Activated CD4-positive, alpha-beta T cell treated with anti-CD3 and anti-CD28 coated beads for 36 hours (primary cell): ENCODE measurements at regions not wholly inside any gene's neighbourhood (a gene's known extent, or its start where the extent isn't known, plus 50 kb on each side); places are given as distances from the start of the nearest gene placed in this dataset.
"Not testable (repeated sequence)": the region's sequence is repeated elsewhere in the genome, so short reads cannot be mapped to it uniquely, and the experiment has no call there.

Experiments used
- ATAC-seq: fragments of 200-7000 bp; cut with Tn5 transposase; one replicate; pipeline ENCODE4 v1.10.0; 2021; ENCODE audit warnings: mild to moderate bottlenecking, moderate library complexity
- CTCF ChIA-PET: fragments of 350-600 bp; sonication (Branson Sonifier 250); formaldehyde crosslinking; loops from one replicate; lab custom pipeline; 2021; ENCODE audit warnings: antibody characterized with exemption; lab: Charles Lee
- POLR2A ChIA-PET: fragments of 350-600 bp; sonication (Branson Sonifier 250); formaldehyde crosslinking; loops from one replicate; lab custom pipeline; 2021; ENCODE audit warnings: antibody characterized with exemption, inconsistent platforms; lab: Charles Lee
- DNase-seq: peaks from one replicate; pipeline ENCODE4 v3.0.0-alpha.2; 2020
- H3K27ac Mint-ChIP-seq: one replicate; pipeline ENCODE4 v1.8.0; 2021; ENCODE audit warnings: mixed read lengths
- H3K27me3 Mint-ChIP-seq: one replicate; pipeline ENCODE4 v1.8.0; 2021; ENCODE audit warnings: mixed read lengths
- H3K36me3 Mint-ChIP-seq: one replicate; pipeline ENCODE4 v1.8.0; 2021; ENCODE audit warnings: low read depth, mixed read lengths
- H3K4me1 Mint-ChIP-seq: one replicate; pipeline ENCODE4 v1.8.0; 2021; ENCODE audit warnings: mixed read lengths
- H3K4me3 Mint-ChIP-seq: one replicate; pipeline ENCODE4 v1.8.0; 2021; ENCODE audit warnings: mild to moderate bottlenecking, moderate library complexity, mixed read lengths
- H3K9me3 Mint-ChIP-seq: one replicate; pipeline ENCODE4 v1.8.0; 2021; ENCODE audit warnings: low read depth, mixed read lengths
- intact Hi-C, 2 experiments: fragments of 100-400 bp; cut with DNase I in 1 of 2; cut with micrococcal nuclease in 1 of 2; formaldehyde crosslinking; loops; one replicate each; pipeline versions ENCODE4 v1.14.2 to v1.15.1; 2022 to 2024; cut with DNase I, micrococcal nuclease

GRCh38 chr5:124962111-124962510 is 215.7 kb upstream of the ZNF608 start:
- CTCF ChIA-PET, result no interaction called here

DNA sequence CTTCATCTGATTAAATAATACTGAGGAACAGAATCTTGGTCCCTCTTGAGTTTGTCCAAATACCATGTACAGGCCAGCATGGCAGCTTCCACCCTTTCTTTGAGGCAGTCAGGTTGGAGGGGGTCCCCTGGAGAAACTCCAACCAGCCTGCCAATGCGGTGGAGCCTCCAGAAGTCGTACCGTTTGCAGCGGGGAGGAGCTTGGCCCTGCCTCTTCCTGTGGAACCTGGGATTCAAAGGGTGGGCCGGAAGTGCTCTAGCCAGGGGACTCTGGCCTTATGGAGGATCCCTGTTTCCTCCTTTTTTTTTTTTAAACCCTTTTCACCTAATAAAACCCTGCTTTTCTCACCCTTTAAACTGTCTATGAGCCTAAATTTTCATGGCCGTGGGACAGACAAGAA is 216.3 kb upstream of the ZNF608 start:
- DNase-seq (no peak), ATAC-seq (no peak)
- Mint-ChIP-seq H3K4me3 (no peak overlapping the region), H3K4me1 (no peaks in the 10 kb centered on the region), H3K27ac (no peak overlapping the region), H3K36me3 (no peaks in the 10 kb centered on the region), H3K9me3 (no peaks in the 10 kb centered on the region), H3K27me3 (no peaks in the 10 kb centered on the region)
- ChIA-PET POLR2A (no interaction called here), CTCF (no interaction called here)
- intact Hi-C loops, result no loop called here

More at GRCh38 chr5:124962111-124962510, 215.7 kb upstream of the ZNF608 start:
- intact Hi-C loops, result no loop called here
- no peaks in the 10 kb centered on the region for H3K36me3 Mint-ChIP-seq
- H3K4me1 Mint-ChIP-seq, result no peaks in the 10 kb centered on the region
- no peak for ATAC-seq
- no peaks in the 10 kb centered on the region for H3K27me3 Mint-ChIP-seq
- POLR2A ChIA-PET, result no interaction called here
- H3K9me3 Mint-ChIP-seq, result no peaks in the 10 kb centered on the region
- no peak overlapping the region for H3K4me3 Mint-ChIP-seq
- H3K27ac Mint-ChIP-seq, result no peak overlapping the region
- DNase-seq, result no peak

- H3K27ac Mint-ChIP-seq, result no peak overlapping the region
- ChIA-PET CTCF (no interaction called here), POLR2A (no interaction called here)
- no peak overlapping the region for H3K4me3 Mint-ChIP-seq
- intact Hi-C loops, result no loop called here
- H3K27me3 Mint-ChIP-seq, result no peaks in the 10 kb centered on the region
- DNase-seq (no peak), ATAC-seq (no peak)
- H3K36me3 Mint-ChIP-seq, result no peaks in the 10 kb centered on the region
- H3K4me1 Mint-ChIP-seq, result no peaks in the 10 kb centered on the region
- H3K9me3 Mint-ChIP-seq, result no peaks in the 10 kb centered on the region
These were observed 216.9 kb upstream of the ZNF608 start for GRCh38 chr5:124963236-124963919.

DNA sequence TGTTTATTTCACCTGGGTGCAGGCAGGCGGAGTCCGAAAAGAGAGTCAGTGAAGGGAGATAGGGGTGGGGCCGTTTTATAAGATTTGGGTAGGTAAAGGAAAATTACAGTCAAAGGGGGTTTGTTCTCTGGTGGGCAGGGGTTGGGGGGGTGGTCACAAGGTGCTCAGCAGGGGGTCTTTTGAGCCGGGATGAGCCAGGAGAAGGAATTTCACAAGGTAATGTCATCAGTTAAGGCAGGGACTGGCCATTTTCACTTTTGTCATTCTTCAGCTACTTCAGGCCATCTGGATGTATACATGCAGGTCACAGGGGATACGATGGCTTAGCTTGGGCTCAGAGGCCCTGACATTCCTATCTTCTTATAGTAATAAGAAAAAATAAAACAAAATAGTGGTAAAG is 220.3 kb upstream of the ZNF608 start:
- ATAC-seq, H3K27me3 Mint-ChIP-seq, H3K9me3 Mint-ChIP-seq, H3K27ac Mint-ChIP-seq, H3K36me3 Mint-ChIP-seq, H3K4me3 Mint-ChIP-seq, POLR2A ChIA-PET, intact Hi-C loops, DNase-seq, H3K4me1 Mint-ChIP-seq, CTCF ChIA-PET: not testable (repeated sequence)

- POLR2A ChIA-PET, CTCF ChIA-PET, ATAC-seq, H3K9me3 Mint-ChIP-seq, H3K4me3 Mint-ChIP-seq, H3K36me3 Mint-ChIP-seq, H3K27ac Mint-ChIP-seq, H3K27me3 Mint-ChIP-seq, DNase-seq, H3K4me1 Mint-ChIP-seq, intact Hi-C loops: not testable (repeated sequence)
These were observed 223.9 kb upstream of the ZNF608 start for GRCh38 chr5:124970381-124970780.

DNA sequence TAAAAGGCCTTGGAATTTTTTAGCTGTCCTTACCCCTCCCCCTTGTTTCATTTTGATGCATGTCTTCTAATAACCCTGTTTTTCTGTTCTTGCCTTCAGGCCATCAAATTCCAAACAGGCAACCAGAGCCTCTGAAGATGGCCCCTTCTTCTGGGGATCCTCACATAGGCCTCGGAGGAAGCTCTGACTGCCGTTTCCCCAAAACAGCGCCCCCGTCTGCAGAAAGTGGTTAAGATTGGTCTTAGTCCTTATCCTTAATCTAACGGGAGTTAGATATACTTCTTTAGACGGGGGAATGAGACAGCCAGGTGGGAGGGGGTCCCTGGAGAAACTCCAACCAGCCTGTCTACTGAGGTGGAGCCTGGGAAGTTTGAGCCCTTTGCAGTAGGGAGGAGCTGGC is 226.3 kb upstream of the ZNF608 start:
- H3K4me3 Mint-ChIP-seq, result no peak overlapping the region
- H3K4me1 Mint-ChIP-seq, result no peaks in the 10 kb centered on the region
- no peak overlapping the region for H3K27ac Mint-ChIP-seq
- POLR2A ChIA-PET, result no interaction called here
- DNase-seq (no peak), ATAC-seq (no peak)
- H3K36me3 Mint-ChIP-seq, result no peaks in the 10 kb centered on the region
- H3K9me3 Mint-ChIP-seq, result peaks cover 5% of the 10 kb centered on the region
- H3K27me3 Mint-ChIP-seq, result no peaks in the 10 kb centered on the region
- CTCF ChIA-PET, result no interaction called here
- intact Hi-C loops, result no loop called here

GRCh38 chr5:124973661-124974060 is 227.2 kb upstream of the ZNF608 start:
- no peaks in the 10 kb centered on the region for H3K36me3 Mint-ChIP-seq
- no peak for ATAC-seq
- no peak overlapping the region for H3K27ac Mint-ChIP-seq
- ChIA-PET POLR2A (no interaction called here), CTCF (no interaction called here)
- H3K9me3 Mint-ChIP-seq, result peaks cover 5% of the 10 kb centered on the region
- no peak overlapping the region for H3K4me3 Mint-ChIP-seq
- no peaks in the 10 kb centered on the region for H3K27me3 Mint-ChIP-seq
- H3K4me1 Mint-ChIP-seq, result no peaks in the 10 kb centered on the region
- intact Hi-C loops, result no loop called here
- no peak for DNase-seq

DNA sequence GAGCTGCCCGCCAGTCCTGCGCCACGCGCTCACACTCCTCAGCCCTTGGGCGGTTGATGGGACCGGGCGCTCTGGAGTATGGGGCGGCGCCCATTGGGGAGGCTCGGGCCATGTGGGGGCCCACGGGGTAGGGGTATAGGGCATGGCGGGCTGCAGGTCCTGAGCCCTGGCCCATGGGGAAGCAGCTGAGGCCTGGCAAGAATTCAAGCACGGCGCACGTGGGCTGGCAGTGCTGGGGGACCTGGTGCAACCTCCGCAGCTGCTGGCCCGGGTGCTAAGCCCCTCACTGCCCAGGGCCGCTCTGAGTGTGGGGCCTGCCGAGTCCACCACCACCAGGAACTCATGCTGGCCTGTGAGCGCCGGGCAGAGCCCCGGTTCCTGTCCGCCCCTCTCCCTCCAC is 229.6 kb upstream of the ZNF608 start:
- no peak for DNase-seq
- CTCF ChIA-PET, result no interaction called here
- Mint-ChIP-seq H3K4me1 (no peaks in the 10 kb centered on the region), H3K27me3 (no peaks in the 10 kb centered on the region), H3K4me3 (no peak overlapping the region), H3K9me3 (peaks cover 5% of the 10 kb centered on the region), H3K27ac (no peak overlapping the region), H3K36me3 (no peaks in the 10 kb centered on the region)
- intact Hi-C loops, result no loop called here
- no peak for ATAC-seq
- POLR2A ChIA-PET, result no interaction called here

GRCh38 chr5:124979251-124979650 is 232.8 kb upstream of the ZNF608 start:
- intact Hi-C loops, result no loop called here
- DNase-seq (no peak), ATAC-seq (no peak)
- no peaks in the 10 kb centered on the region for H3K27me3 Mint-ChIP-seq
- no peak overlapping the region for H3K4me3 Mint-ChIP-seq
- H3K27ac Mint-ChIP-seq, result no peak overlapping the region
- peaks cover 6% of the 10 kb centered on the region for H3K9me3 Mint-ChIP-seq
- ChIA-PET POLR2A (no interaction called here), CTCF (no interaction called here)
- no peaks in the 10 kb centered on the region for H3K4me1 Mint-ChIP-seq
- H3K36me3 Mint-ChIP-seq, result no peaks in the 10 kb centered on the region

GRCh38 chr5:124980163-124980941 is 233.9 kb upstream of the ZNF608 start:
- intact Hi-C loops, result no loop called here
- ATAC-seq, result no peak
- POLR2A ChIA-PET, result no interaction called here

DNA sequence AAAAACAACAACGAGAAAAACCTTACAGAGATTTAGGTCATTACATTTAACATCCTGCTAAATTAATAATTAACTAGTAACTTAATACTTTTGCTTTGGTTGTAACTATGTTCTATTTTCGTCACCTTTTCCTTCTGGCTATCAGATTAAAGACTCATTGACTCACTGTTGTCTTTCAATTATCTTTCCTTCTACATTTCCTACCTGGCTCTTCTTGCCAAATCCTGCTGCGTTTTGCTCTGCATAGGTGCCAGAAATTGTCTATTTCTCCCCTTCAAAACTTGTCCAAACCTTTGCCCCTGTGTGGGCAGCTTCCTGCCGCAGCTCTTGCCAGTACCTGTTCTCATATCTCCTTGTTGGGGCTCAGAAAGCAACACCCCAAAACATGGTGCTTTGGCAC is 235.5 kb upstream of the ZNF608 start:
- no peak overlapping the region for H3K4me3 Mint-ChIP-seq
- no peak for ATAC-seq
- CTCF ChIA-PET, result no interaction called here
- POLR2A ChIA-PET, result no interaction called here
- H3K4me1 Mint-ChIP-seq, result no peaks in the 10 kb centered on the region
- DNase-seq, result no peak
- H3K36me3 Mint-ChIP-seq, result no peaks in the 10 kb centered on the region
- H3K27ac Mint-ChIP-seq, result no peak overlapping the region
- no peaks in the 10 kb centered on the region for H3K27me3 Mint-ChIP-seq
- intact Hi-C loops, result no loop called here
- peaks cover 1% of the 10 kb centered on the region for H3K9me3 Mint-ChIP-seq

More at GRCh38 chr5:124980163-124980941, 233.9 kb upstream of the ZNF608 start:
- Mint-ChIP-seq H3K27ac (no peak overlapping the region), H3K4me1 (no peaks in the 10 kb centered on the region), H3K9me3 (peaks cover 5% of the 10 kb centered on the region), H3K27me3 (no peaks in the 10 kb centered on the region), H3K36me3 (no peaks in the 10 kb centered on the region), H3K4me3 (no peak overlapping the region)
- DNase-seq, result no peak
- CTCF ChIA-PET, result no interaction called here

DNA sequence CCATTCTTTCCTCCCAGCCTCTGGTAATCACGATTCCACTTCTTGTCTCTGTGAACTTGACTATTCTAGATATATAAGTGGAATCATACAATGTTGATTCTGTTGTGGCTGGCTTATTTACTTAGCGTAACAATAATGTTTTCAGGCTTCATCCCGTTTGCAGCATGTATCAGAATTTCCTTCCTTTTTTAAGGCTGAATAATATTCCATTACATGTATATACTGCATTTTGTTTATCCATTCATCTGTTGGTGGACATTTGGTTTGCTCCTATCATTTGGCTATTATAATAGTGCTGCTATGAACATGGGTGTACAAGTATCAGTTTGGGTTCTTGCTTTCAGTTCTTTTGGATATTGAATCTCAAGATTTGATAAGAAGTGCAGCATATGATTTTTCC is 239.7 kb upstream of the ZNF608 start:
- H3K27ac Mint-ChIP-seq, result no peak overlapping the region
- ATAC-seq (no peak), DNase-seq (no peak)
- H3K27me3 Mint-ChIP-seq, result no peaks in the 10 kb centered on the region
- no peak overlapping the region for H3K4me3 Mint-ChIP-seq
- no peaks in the 10 kb centered on the region for H3K36me3 Mint-ChIP-seq
- intact Hi-C loops, result no loop called here
- ChIA-PET POLR2A (no interaction called here), CTCF (no interaction called here)
- H3K9me3 Mint-ChIP-seq, result peaks cover 1% of the 10 kb centered on the region
- no peaks in the 10 kb centered on the region for H3K4me1 Mint-ChIP-seq
